DMS53 treated with DMSO at 0.1 percent for 48 hours (cell line): ENCODE measurements at regions not wholly inside any gene's neighbourhood (a gene's known extent, or its start where the extent isn't known, plus 50 kb on each side); places are given as distances from the start of the nearest gene placed in this dataset.

Experiments used
- DNase-seq: peaks from one replicate; lab custom pipeline; 2025; ENCODE audit not compliant: unreplicated experiment; lab: John Stamatoyannopoulos, UW

DNA sequence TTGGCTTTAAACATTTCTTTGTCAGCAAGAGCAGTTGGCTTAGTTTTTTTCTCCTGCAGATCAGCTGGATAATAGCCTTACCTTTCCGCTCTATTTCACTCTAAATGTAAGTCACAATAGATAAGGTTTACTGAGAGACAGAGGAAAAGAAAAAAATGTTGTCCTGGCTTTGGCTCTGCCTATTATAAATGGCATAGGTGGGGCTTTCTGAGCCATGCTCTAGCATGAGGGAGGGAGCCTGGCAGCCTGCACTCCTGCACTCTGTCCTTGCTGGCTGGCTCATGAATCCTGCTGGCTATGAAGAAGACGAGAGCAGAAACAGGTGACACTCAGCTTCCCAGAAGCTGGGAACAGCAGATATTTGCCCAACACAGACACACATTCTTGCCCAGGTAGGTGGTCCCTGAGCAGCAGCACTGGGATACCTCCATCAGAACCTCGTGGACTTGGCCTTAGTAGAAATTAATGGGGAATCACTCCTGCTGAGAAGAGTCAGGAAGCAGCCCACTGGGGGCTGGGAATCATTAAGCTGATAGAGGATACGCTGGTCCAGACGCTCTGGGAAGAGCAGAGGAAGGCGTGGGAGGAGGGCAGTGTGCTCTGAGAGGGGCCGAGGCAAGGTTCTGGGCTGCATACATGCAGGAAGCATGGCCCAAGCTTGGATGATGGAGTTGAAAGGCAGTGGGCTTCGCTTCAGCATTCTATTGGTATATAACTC, 514.4 kb upstream of the HS6ST1 start:
- no peak for DNase-seq

DNA sequence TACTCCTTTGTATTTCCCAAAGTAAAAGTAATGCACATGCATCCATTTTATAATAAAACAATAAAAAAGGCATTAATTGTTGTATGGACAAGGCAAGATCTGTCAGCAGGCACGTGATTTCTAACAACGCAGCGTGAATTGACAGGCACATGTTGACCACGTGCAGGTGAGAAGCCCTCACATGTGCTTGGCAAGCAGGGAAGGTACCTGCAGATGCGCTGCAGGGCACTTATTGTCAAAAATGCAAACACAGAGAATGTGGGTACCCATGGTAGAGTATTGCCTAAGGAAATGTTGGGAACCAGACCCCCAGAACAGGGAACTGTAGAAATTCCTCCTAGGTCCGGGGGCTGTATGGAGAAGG, 515.0 kb upstream of the HS6ST1 start:
- no peak for DNase-seq

DNA sequence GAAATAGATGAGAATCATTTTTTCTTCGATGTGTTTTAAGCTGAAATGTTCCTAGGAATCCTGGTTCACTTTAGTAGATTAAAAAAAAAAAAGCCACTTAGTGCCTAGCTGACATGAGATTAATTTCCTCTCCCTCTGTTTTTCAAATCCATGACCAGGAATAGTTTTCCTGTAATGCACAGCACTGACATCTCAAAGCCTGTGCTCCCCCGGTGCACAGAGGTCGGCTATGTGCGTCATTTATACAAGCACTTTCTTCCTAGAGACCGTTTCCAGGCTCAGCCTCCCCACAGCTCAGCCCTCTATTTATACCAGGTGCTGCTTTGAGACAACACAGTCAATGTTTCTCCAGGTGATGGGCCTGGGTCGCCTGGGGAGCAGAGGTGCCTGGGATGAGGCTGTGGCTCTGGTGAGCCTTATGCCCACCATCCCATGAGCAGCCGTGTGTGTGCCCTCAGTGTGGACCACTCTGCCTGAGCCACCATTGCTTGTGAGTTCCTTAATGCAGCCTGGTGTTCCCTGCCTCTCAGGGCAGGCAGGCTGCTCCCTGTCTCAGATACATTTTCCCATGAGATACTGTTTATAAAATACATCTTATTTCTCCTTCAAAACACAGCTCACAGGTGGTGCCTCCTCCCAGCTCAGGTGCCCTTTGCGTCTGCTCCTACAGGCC, 515.7 kb upstream of the HS6ST1 start:
- DNase-seq = no peak

DNA sequence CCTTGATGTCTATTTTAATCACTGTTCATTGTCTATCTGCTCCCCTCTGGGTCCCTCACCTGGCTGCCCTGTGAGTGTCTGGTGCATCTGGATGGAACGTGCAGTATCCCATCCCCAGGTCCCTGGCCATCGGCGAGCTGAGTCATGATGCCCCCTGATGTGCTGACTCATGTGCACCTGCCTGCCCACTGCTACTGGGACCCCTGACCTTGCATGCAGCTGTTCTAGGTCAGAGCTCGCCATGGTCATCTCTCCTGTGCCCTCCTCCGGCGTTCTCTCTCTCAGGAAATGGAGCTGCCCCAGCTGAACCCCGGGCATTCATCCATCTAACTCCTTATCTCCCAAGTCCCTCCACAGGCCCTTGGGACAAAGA, 516.2 kb upstream of the HS6ST1 start:
- DNase-seq = no peak

DNA sequence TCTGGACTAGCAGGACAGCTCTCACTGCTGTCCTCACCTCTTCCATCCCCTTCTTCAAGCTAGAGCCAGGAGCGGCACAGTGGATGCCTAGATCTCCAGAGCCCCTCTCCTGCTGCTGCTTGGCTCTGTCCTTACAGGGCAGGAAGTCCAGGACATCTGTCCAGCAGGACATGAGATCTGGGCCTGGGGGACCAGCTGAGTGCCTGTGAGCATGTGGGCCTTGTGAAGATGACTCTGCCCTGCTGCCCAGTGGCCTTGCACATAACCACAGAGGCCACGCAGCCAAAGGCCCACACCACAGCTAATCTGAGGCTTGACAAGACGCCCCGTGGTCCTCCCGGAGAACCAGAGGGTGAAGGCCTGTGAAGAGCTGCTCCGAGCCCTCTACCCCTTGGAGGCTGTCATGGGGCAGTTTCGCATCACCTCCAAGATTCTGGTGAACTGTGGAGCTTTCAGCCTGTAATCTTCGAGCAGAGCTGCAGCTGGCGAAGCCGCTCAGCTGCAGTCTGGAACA, 516.7 kb upstream of the HS6ST1 start:
- DNase-seq = no peak

DNA sequence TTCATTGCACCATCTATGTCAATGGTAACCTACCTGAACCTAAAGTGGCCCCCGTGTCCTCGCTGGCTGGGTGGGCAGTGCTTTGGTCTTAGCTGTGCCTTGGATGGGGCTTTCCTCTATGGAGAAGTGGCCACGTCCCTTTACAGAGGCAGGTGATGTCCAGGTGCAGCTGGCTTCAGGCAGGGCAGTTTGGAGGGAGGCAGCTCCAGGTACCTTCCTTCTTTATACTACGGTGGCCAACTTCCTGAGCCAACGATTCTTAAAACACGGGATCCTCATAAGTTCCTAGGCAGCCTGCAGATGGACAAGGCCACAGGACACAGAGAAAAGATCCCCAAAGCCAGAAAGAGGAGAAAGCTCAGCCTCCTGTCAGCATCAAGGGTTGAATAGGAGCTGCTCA, 517.3 kb upstream of the HS6ST1 start:
- DNase-seq = no peak

DNA sequence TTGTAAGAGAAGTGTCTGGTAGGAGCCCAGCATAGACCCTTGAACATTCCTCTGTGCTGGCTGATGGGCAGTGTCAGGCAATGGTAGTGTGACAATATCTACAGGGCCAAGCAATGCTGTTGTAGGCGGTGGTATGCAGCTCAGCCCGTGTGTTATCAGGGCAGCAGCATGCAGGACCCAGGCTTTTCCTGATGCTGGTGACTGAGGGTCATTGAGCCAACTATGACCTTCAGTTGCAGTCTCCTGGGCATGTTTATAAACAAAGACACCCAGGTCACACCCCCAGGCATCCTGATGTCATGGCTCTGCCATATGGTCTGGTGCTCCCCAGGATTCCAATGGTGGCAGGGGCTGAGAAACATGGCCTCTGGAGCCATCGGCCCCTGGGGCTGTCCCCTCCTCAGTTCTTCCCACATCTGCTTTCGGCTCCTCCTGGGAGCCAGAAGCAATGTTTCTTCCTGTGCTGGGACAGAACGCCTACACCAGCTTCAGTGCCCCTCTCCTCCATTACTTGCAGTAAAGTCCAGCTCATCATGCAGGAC, 518.0 kb upstream of the HS6ST1 start:
- no peak for DNase-seq

DNA sequence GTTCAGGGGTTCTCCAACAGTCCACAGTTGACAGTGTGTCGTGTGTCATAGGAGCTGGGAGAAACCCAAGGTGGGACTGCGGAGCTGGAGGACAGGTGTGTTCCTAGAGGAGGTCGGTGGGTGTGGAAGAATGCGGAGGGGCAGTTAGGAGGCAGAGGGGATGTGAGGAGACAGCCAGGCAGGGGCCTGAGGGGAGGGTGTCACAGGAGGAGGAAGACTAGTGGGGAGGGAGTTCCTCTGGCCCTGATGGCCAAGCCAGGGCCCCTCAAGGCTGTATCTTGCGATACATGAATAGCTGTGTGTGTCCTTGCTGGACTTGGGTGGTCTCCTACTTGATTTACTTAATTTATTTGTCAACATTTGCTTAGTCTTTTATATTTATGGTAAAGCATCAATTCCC, 519.6 kb upstream of the HS6ST1 start:
- DNase-seq = no peak

DNA sequence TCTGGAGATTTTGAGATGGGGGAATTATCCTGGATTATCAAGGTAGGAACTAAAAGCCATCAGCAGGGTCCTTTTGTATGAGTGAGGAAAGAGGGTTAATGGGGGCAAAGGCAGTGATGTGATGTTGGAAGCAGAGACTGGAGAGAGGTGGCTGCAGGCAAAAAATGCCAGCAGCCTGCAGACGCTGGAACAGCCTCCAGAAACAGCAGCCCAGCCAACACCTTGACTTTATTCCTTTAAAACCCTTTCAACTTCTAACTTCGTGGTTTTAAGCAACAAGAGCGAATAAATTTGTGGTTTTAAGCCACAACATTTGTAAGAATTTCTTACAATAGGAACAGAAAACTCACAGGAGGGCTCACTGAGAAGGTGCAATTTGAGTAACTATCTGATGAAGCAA, 523.1 kb upstream of the HS6ST1 start:
- no peak for DNase-seq

DNA sequence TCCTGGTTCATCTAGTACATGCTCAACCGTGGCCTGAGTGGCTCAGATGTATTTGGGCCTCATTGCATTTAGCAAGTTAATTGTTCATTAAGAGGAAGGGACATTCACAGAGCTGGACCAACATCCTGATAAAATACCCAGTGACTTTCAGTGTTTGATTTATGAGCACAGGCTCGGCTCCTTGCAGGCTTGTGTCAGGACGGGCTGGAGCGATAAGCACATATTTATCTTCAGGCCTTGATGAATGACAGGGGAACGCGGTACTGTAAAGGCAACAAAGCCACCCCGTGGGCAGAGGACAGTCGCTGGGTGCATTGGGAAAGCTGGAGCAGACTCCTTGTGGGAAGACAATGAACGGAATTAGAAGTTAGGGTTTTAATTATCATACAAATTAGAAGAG, 548.6 kb upstream of the HS6ST1 start:
- no peak for DNase-seq

DNA sequence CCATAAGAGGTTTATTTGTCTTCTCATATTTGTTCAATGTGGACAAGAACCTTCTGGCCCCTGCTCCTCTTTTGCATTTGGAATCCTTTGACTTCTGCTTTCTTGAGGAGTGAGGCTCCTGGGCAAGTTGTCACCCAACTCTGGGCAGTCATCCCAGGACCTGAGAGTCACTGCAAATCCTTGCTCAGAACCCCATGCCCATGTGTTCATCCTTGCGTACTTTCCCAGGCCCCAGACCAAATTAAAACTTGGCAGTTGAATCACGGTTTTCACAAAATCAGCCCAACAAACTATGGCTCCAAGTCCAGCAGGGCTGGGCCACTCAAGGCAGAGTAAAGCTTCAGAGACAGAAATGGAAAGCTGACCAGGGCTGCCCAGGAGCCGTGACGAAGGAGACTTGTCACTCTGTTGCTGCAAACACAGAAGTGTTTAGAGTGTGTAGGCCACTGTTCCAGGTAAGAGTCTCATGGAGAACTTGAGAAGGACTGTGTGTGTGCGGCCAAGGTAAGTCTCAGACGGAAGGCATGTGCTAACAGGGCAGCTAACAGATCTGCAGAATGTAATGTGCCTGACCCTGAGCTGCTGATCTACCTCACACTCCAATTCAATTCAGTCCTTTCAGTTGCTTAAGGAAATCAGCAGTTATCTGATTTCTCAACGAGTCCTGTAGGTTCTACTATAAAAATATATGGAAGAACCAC, 549.4 kb upstream of the HS6ST1 start:
- DNase-seq = no peak

DNA sequence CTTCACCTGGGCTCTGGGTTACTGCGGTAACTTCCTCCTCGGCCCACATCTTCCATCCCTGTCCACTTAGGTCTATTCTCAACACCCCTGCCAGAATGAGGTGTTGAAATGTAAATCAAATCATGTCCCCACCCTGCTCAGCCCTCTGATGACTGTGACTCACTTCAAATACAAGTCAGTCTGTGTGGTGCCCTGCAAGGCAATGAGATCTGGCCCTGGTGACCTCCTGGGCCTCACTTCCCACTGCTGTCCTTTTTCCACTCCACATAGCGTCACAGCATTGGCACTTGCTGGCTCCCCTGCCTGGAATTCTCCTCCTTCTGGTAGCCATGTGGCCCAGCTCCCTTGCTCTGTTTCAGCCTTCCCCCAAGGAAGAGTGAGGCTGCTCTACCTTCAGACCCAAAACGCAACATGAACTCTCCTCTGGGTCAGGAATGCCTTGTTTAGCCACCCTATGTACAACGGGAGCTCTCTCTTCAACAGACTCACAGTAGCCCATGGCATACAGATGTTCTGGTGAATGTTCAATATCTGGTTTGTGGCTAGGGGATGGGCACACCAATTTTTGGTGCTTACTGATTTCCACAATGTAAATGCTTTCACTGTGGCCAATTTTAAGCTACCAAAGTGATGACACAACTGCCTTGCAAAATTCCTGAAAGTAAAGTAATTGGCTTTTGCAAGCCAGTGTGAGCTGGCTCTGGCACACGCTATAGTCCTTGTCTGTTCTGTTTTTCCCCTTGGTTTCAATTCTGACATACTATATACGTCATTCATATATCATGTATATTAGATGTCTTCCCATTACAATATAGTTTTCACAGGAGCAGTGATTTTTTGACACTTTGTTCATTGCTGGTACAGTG, 550.3 kb upstream of the HS6ST1 start:
- DNase-seq = no peak

DNA sequence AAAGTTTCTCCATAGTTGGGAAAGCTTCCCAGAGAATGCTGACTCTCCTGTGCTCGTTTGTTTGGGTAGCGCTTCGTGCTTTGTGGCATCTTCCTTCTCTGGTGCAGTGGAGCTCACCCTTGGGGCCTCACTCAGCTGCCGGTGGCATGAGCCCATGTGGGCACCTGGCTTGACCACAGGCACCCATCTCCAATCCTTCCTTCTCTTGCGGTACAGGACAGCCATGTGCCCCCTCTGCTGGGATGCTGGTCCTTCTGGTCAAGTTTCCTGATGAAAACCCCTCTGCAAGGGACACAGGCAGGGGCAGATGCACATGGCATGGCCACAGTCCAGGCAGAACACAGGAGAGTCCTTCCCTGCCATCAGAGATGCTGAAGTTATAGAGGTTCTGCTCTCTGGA, 555.9 kb upstream of the HS6ST1 start:
- DNase-seq = no peak

DNA sequence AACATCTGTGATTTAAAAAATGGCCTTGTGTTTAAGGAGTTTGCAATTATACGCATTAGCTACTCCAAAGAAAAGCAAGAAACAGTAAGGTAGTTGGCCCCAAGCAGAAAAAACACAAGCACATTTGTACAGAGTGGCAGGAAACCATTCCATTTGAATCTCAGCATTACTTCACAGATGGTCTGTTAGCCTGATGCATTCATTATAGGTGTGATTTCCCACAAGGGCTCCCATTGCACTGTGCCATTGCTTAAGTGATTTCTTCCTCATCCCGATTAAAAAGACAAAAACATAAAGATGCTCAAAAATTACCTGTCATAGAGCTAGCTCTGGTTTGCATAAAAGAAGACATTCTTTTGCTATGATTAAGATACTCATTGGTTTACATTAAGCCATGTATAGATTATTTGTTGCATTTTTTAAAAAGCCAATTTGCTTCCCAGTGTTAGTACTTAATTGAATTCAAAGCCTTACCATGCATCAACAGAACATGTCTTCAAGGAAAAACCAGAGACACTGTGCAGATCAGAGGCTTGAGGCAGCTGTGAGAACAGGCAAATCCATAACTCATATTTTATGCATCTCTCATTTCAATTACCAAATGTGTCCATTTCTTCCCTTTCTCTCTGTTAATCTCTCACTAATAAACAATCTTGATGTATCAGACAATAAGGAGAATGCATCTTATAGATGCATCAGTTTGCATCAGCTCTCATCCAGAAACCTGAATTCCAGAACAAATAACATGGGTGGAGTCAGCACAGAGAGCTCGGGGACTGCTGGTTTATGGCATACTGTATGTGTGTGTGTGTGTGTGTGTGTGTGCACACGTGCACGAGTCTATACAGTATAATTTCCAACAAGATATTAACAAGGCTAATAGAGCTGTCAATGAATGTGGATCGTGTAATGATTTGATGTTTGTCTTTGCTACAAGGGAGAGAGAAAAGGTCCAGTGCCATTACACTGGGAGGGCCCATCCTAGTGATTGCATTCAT, 558.6 kb upstream of the HS6ST1 start:
- DNase-seq = no peak

DNA sequence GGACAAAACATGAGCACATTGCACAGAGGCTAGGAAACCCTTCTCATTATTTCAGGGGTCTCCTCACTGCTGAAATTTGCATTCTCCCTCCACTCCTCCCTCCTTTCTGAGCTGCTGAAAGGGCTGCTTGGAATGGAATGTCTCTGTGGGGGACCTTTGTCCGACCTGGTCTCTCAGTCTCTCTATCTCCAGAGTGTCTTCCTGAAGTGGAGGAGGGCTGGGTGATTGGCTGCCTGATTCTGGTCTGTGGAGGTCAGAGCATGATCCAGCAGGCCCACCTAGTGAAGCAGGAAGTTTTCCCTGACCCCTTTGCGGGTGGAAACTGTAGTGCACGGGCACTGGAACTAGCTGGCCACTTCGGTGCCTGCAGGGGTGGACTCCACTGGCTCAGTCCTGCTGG, 560.5 kb upstream of the HS6ST1 start:
- DNase-seq = no peak

DNA sequence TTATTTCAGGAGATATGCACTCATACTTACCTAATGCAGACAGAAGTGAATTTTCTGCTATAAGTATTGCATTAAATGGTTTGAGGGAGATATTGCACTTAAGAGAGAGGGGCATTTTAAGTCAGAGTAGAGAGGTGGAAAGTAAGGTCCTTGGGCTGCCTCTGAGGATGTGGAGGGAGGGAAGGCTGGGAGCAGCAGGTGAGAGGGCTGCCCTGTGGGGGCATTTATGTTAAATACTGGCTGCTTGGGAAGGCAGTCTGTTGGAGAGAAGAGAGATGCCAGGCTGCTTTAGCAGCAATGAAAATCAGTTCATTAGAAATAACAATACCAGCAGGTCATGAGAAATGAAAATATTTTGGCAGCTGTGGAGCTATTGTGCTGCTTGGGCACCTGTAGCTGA, 576.2 kb upstream of the HS6ST1 start:
- no peak for DNase-seq

DNA sequence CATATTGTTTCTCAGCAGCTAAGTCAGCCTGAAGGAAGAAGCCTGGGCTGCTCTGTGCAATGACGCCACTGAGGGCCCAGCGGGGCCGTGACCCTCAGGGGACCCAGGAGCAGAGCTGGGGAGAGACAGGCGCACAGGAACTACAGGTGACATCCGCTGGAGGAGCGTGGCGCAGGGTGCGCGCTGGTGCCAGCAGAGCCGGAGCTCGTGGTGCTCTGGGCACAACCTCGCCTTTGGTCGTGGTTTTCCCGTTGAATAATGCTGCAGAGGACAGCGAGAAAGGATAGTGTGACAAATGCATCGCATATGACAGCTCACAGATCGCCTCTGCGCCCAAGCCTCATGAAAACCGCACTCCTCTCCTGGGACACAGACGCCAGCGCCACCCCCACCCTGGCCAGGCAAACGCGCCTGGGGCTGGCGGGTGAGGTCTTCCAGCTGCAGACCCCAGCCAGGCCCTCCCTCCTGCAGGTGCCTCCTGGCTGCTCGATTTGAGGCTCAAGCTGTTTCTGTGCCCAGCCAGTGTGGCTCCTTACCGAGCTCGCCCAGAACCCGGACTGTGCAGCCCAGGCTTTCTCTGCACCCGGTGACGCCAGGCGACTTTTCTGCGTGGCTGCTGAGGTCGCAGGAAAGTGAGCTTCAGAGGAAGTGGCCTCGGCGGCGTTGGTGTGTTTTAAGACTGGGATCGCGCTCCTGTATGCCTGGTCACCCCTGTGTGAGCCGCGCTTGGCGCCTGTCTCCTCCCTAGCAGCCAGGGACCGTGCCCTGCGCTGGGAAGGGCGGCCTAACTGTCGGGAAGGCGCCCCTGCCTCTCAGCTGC, 583.1 kb upstream of the HS6ST1 start:
- DNase-seq = no peak

DNA sequence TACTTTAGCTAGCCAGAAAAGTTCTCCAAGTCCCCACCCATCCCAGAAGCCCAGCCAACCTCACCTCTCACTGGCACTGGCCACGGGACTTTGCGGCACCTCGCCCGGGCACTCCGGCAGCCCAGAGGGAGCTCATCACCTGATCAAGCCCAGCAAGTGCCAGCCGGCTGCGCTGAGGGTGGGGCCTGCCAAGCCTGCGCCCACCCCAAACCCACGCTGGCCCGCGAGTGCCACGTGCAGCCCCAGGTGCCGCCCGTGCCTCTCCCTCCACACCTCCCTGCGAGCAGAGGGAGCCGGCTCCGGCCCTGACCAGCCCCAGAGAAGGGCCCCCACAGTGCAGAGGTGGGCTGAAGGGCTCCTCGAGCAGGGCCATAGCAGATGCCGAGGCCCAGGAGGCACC, 585.0 kb upstream of the HS6ST1 start:
- no peak for DNase-seq

DNA sequence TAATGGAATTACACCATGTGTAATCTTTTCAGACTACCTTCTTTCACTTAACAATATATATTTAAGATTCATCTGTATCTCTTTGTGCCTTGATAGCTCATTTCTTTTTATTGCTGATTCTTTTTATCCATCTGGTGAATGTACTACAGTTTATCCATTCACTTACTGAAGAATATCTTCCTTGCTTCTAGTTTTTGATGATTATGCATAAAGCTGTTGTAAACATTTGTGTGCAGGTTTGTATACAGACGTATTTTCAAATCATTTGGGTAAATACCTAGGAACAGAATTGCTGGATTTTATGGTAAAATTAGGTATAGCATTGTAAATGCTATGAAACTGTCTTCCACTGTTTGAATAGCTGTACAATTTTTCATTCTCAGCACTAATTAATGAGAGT, 592.6 kb upstream of the HS6ST1 start:
- no peak for DNase-seq
